IMR-90 (cell line): ENCODE measurements at regions not wholly inside any gene's neighbourhood (a gene's known extent, or its start where the extent isn't known, plus 50 kb on each side); places are given as distances from the start of the nearest gene placed in this dataset.

ENCODE experiments used
- ATAC-seq: fragments of 200-7000 bp; cut with Tn5 transposase; 2 replicates; pipeline ENCODE4 v1.9.1; 2020; ENCODE audit warnings: low read depth, mild to moderate bottlenecking, moderate library complexity
- BruUV-seq: library from RNA; stranded (reverse); fragments of 400-500 nt; replicated peaks from 2 replicates; lab custom pipeline; 2021; lab: Mats Ljungman, UMichigan
- CTCF ChIA-PET: fragments of 300-600 bp; formaldehyde crosslinking; extraction: SDS; loops from one replicate; lab custom pipeline; 2021; ENCODE audit warnings: antibody characterized with exemption; lab: Yijun Ruan, JAX
- POLR2A ChIA-PET: fragments of 300-600 bp; sonication (Branson Sonifier 250); formaldehyde crosslinking; loops from one replicate; lab custom pipeline; 2022; ENCODE audit warnings: antibody characterized with exemption; ENCODE audit not compliant: unreplicated experiment; lab: Charles Lee
- DNase-seq: peaks from one replicate; pipeline ENCODE4 v3.0.0; 2013
- H2AFZ ChIP-seq: replicated peaks from 2 replicates; pipeline ENCODE3; 2013; ENCODE audit warnings: low read length, mild to moderate bottlenecking; ENCODE audit not compliant: poor library complexity
- H2AK5ac ChIP-seq: 2 replicates; pipeline ENCODE4 v1.6.1; 2013; ENCODE audit warnings: low read depth, low read length, inconsistent platforms
- H2AK9ac ChIP-seq: replicated peaks from 2 replicates; pipeline ENCODE3; 2013; ENCODE audit warnings: mild to moderate bottlenecking, low read depth, low read length, moderate library complexity; ENCODE audit not compliant: poor library complexity
- H2BK120ac ChIP-seq: 2 replicates; pipeline ENCODE4 v1.6.1; 2013; ENCODE audit warnings: low read depth, low read length, inconsistent platforms
- H2BK15ac ChIP-seq: 3 replicates; pipeline ENCODE4 v1.6.1; 2013; ENCODE audit warnings: low read depth, low read length, inconsistent platforms
- H2BK20ac ChIP-seq: 2 replicates; pipeline ENCODE4 v1.6.1; 2013; ENCODE audit warnings: low read depth, mild to moderate bottlenecking, inconsistent platforms, low read length, moderate library complexity
- H2BK5ac ChIP-seq: 2 replicates; pipeline ENCODE4 v1.6.1; 2013; ENCODE audit warnings: mild to moderate bottlenecking, low read depth, low read length, inconsistent platforms; ENCODE audit not compliant: poor library complexity, severe bottlenecking
- H3K14ac ChIP-seq: replicated peaks from 2 replicates; pipeline ENCODE4 v1.6.1; 2013; ENCODE audit warnings: low read depth, low read length, inconsistent platforms
- H3K18ac ChIP-seq: 2 replicates; pipeline ENCODE4 v1.6.1; 2013; ENCODE audit warnings: low read depth, low read length, control low read depth
- H3K23ac ChIP-seq: 2 replicates; pipeline ENCODE4 v1.6.1; 2013; ENCODE audit warnings: low read depth, low read length, inconsistent platforms
- H3K27ac ChIP-seq: 2 replicates; pipeline ENCODE4 v1.5.1; 2013; ENCODE audit warnings: mild to moderate bottlenecking, control low read depth, low read length; ENCODE audit not compliant: insufficient read depth
- H3K27me3 ChIP-seq: 2 replicates; pipeline ENCODE4 v1.6.1; 2013; ENCODE audit warnings: low read length; ENCODE audit not compliant: control insufficient read depth, insufficient read depth
- H3K36me3 ChIP-seq: 2 replicates; pipeline ENCODE4 v1.6.1; 2013; ENCODE audit warnings: low read length, mixed read lengths; ENCODE audit not compliant: control insufficient read depth, insufficient read depth
- H3K4ac ChIP-seq: 2 replicates; pipeline ENCODE4 v1.6.1; 2013; ENCODE audit warnings: low read depth, low read length, inconsistent platforms
- H3K4me1 ChIP-seq: 2 replicates; pipeline ENCODE4 v1.6.1; 2013; ENCODE audit warnings: low read length, mixed read lengths; ENCODE audit not compliant: control insufficient read depth, insufficient read depth
- H3K4me2 ChIP-seq: 2 replicates; pipeline ENCODE4 v1.6.1; 2013; ENCODE audit warnings: low read depth, mild to moderate bottlenecking, control low read depth, low read length, moderate library complexity
- H3K4me3 ChIP-seq: 2 replicates; pipeline ENCODE4 v1.5.1; 2013; ENCODE audit warnings: low read depth, mild to moderate bottlenecking, control low read depth, low read length, moderate library complexity; ENCODE audit not compliant: insufficient read depth
- H3K56ac ChIP-seq: 2 replicates; pipeline ENCODE4 v1.6.1; 2013; ENCODE audit warnings: low read length, inconsistent platforms; ENCODE audit not compliant: insufficient read depth; ENCODE audit errors: extremely low read depth
- H3K79me1 ChIP-seq, 2 experiments: 2 replicates each; pipeline ENCODE4 v1.6.1; 2013; ENCODE audit warnings: low read length in 2 of 2, inconsistent platforms in 1 of 2, low read depth in 1 of 2
- H3K9ac ChIP-seq: 2 replicates; pipeline ENCODE4 v1.6.1; 2013; ENCODE audit warnings: low read depth, low read length, control low read depth
- H3K9me1 ChIP-seq: 2 replicates; pipeline ENCODE4 v1.6.1; 2013; ENCODE audit warnings: low read length, inconsistent platforms; ENCODE audit not compliant: insufficient read depth
- H3K9me3 ChIP-seq: 2 replicates; pipeline ENCODE4 v1.6.1; 2013; ENCODE audit warnings: low read length; ENCODE audit not compliant: control insufficient read depth, insufficient read depth
- H4K20me1 ChIP-seq: 2 replicates; pipeline ENCODE4 v1.6.1; 2013; ENCODE audit warnings: low read length, inconsistent platforms; ENCODE audit not compliant: insufficient read depth
- H4K5ac ChIP-seq: 2 replicates; pipeline ENCODE4 v1.6.1; 2013; ENCODE audit warnings: mild to moderate bottlenecking, low read depth, low read length, control low read depth
- H4K8ac ChIP-seq, 2 experiments: 2 replicates each; pipeline ENCODE4 v1.6.1; 2013; ENCODE audit warnings: low read depth in 2 of 2, low read length in 2 of 2, control low read depth in 1 of 2, inconsistent platforms in 1 of 2
- H4K91ac ChIP-seq: 2 replicates; pipeline ENCODE4 v1.6.1; 2013; ENCODE audit warnings: low read depth, low read length, inconsistent platforms; ENCODE audit not compliant: insufficient read depth
- CEBPB ChIP-seq: IDR thresholded peaks from 2 replicates; pipeline ENCODE4 v1.6.1; 2012; ENCODE audit warnings: low read depth, low read length, improper control_type of control experiment
- FOS ChIP-seq: fragments of 150-350 bp; IDR thresholded peaks from 2 replicates; pipeline ENCODE4 v1.6.1; 2016; ENCODE audit warnings: low read depth, low read length
- RFX5 ChIP-seq: IDR thresholded peaks from 2 replicates; pipeline ENCODE4 v1.8.0; 2012; ENCODE audit warnings: low read depth, mild to moderate bottlenecking, low read length, moderate library complexity
- WGBS, 2 experiments: methylation state at CpG; one replicate each; pipeline versions ENCODE4 v1.1.5 to v1.1.7; 2013; ENCODE audit warnings: missing lambda C conversion rate in 2 of 2; ENCODE audit not compliant: insufficient read length in 1 of 2; ENCODE audit errors: extremely low coverage in 2 of 2; 5-methylcytosine and 5-hydroxymethylcytosine counted together
- dilution Hi-C: fragments of 300-500 bp; cut with HindIII; formaldehyde crosslinking; loops from one replicate; pipeline ENCODE4 v1.14.3; 2018; ENCODE audit warnings: low sequenced_read_pairs; ENCODE audit not compliant: unreplicated experiment
- in situ Hi-C: fragments of 300-500 bp; cut with MboI; formaldehyde crosslinking; loops from 3 replicates; pipeline ENCODE4 v1.14.3; 2019; ENCODE audit warnings: low sequenced_read_pairs, inconsistent platforms, mixed read lengths
- intact Hi-C: fragments of 100-400 bp; cut with micrococcal nuclease; formaldehyde crosslinking; loops from 2 replicates; pipeline ENCODE4 v1.10.0; 2022

DNA sequence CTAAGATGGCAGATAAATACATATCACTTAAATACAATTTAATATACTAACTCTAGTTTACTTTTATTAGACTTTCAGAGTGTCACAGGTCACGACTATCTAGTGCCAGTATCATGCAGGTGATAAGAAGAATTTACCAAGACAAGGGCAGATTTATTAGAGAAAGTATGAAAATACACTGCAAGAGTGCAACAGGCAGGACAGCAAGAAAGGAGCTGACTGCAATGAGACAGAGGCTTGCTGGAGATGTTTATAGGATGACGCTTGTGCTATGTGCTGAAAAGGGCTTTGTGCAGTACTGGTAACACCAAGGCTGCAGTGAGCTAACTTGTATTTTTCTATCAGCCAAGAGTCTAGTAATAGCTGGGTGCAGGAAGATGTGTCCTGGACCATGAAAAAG lies 96.7 kb upstream of the QRFPR start:
- TF ChIP-seq CEBPB (no peak), RFX5 (no peak), FOS (no peak)
- H3K23ac ChIP-seq: no peak overlapping the region
- H2AK5ac ChIP-seq: no peak overlapping the region
- no peaks in the 10 kb centered on the region for H3K9me1 ChIP-seq
- in situ Hi-C loops: no loop called here
- no peak overlapping the region for H2BK5ac ChIP-seq
- no peak overlapping the region for H3K4me2 ChIP-seq
- ChIA-PET POLR2A (no interaction called here), CTCF (interaction anchor here (1.1 kb wide), 1 partner anchor 14 kb away, joined by 3 read pairs; no protein-coding TSS in a partner anchor)
- no peak overlapping the region for H4K8ac ChIP-seq
- H4K5ac ChIP-seq: no peak overlapping the region
- dilution Hi-C loops: no loop called here
- no CpG with 5 or more reads among the region's 2 CpGs for WGBS, 2 experiments
- ATAC-seq (no peak), DNase-seq (no peak)
- no peak overlapping the region for H2BK20ac ChIP-seq
- no peak overlapping the region for H3K4me3 ChIP-seq
- BruUV-seq: no TSS peak
- H3K9ac ChIP-seq: no peak overlapping the region
- no peak overlapping the region for H4K91ac ChIP-seq
- peaks cover 2% of the 10 kb centered on the region; the same call in 1 of the 2 replicates for H3K27me3 ChIP-seq
- H3K79me1 ChIP-seq: no peaks in the 10 kb centered on the region
- H2BK15ac ChIP-seq: no peak overlapping the region
- H2BK120ac ChIP-seq: no peak overlapping the region
- no peak overlapping the region for H3K18ac ChIP-seq
- H3K9me3 ChIP-seq: no peaks in the 10 kb centered on the region
- no peaks in the 10 kb centered on the region for H3K36me3 ChIP-seq
- H3K27ac ChIP-seq: no peak overlapping the region
- no peak overlapping the region for H3K14ac ChIP-seq
- intact Hi-C loops: no loop called here
- H2AFZ ChIP-seq: no peak overlapping the region
- no peaks in the 10 kb centered on the region for H3K4me1 ChIP-seq
- no peak overlapping the region for H3K4ac ChIP-seq
- H3K56ac ChIP-seq: no peak overlapping the region
- no peaks in the 10 kb centered on the region for H4K20me1 ChIP-seq
- no peak overlapping the region for H2AK9ac ChIP-seq
